H1 (cell line): ENCODE measurements at regions not wholly inside any gene's neighbourhood (a gene's known extent, or its start where the extent isn't known, plus 50 kb on each side); places are given as distances from the start of the nearest gene placed in this dataset.

Experiments used
- CTCF ChIA-PET: fragments of 300-600 bp; sonication (Branson Sonifier 250); formaldehyde crosslinking; loops from one replicate; lab custom pipeline; 2021; ENCODE audit not compliant: partially characterized antibody; lab: Charles Lee
- POLR2A ChIA-PET: fragments of 300-600 bp; sonication (Branson Sonifier 250); formaldehyde crosslinking; loops from one replicate; lab custom pipeline; 2021; ENCODE audit warnings: inconsistent platforms; ENCODE audit not compliant: partially characterized antibody; lab: Charles Lee
- DNase-seq, 2 experiments: peaks; one replicate each; pipeline versions ENCODE4 v3.0.0 to v3.0.0-alpha.2; 2010 to 2022; ENCODE audit warnings: low spot score in 2 of 2, low read depth in 1 of 2, mixed read lengths in 1 of 2
- FAIRE-seq: peaks from 2 replicates; lab custom pipeline; 2011; peaks lifted over from hg19 to GRCh38; lab: Jason Lieb, UNC
- H2AFZ ChIP-seq: 2 replicates; pipeline ENCODE4 v1.8.1; 2012; ENCODE audit warnings: low read length, inconsistent platforms
- H2AK5ac ChIP-seq: 2 replicates; pipeline ENCODE4 v1.6.1; 2013; ENCODE audit warnings: low read depth, low read length
- H2BK120ac ChIP-seq: replicated peaks from 2 replicates; pipeline ENCODE3; 2013; ENCODE audit warnings: low read depth, low read length, inconsistent platforms
- H2BK12ac ChIP-seq: 2 replicates; pipeline ENCODE4 v1.6.1; 2013; ENCODE audit warnings: low read depth, low read length
- H2BK15ac ChIP-seq: 2 replicates; pipeline ENCODE4 v1.6.1; 2013; ENCODE audit warnings: low read length
- H2BK20ac ChIP-seq: 2 replicates; pipeline ENCODE4 v1.6.1; 2013; ENCODE audit warnings: low read length
- H2BK5ac ChIP-seq: 2 replicates; pipeline ENCODE4 v1.6.1; 2013; ENCODE audit warnings: low read depth, low read length
- H3K14ac ChIP-seq: 2 replicates; pipeline ENCODE4 v1.6.1; 2013; ENCODE audit warnings: inconsistent platforms; ENCODE audit not compliant: insufficient read length
- H3K18ac ChIP-seq: 2 replicates; pipeline ENCODE4 v1.6.1; 2013; ENCODE audit warnings: low read length; ENCODE audit errors: extremely low read depth
- H3K23ac ChIP-seq: 2 replicates; pipeline ENCODE4 v1.6.1; 2013; ENCODE audit warnings: inconsistent platforms; ENCODE audit not compliant: insufficient read length
- H3K23me2 ChIP-seq: 2 replicates; pipeline ENCODE4 v1.6.1; 2013; ENCODE audit warnings: low read depth, low read length
- H3K27ac ChIP-seq: 2 replicates; pipeline ENCODE4 v1.6.1; 2011; ENCODE audit warnings: low read depth, low read length, inconsistent platforms
- H3K27me3 ChIP-seq, 4 experiments: replicated peaks in 1 of 4; 1 replicate in 1 of 4; 2 replicates in 3 of 4; pipeline versions ENCODE4 v1.6.1 to v1.8.1; 2011 to 2013; ENCODE audit warnings: low read length in 3 of 4, mild to moderate bottlenecking in 3 of 4, inconsistent platforms in 2 of 4, mixed read lengths in 2 of 4, moderate library complexity in 1 of 4; ENCODE audit not compliant: control insufficient read depth in 3 of 4, insufficient read depth in 3 of 4; ENCODE audit errors: extremely low read depth in 1 of 4
- H3K36me3 ChIP-seq, 4 experiments: 2 replicates each; pipeline versions ENCODE4 v1.6.1 to v1.8.1; 2011 to 2013; ENCODE audit warnings: mild to moderate bottlenecking in 4 of 4, low read length in 3 of 4, moderate library complexity in 2 of 4, control low read depth in 1 of 4, inconsistent platforms in 1 of 4; ENCODE audit not compliant: insufficient read depth in 4 of 4, control insufficient read depth in 2 of 4
- H3K4ac ChIP-seq: replicated peaks from 2 replicates; pipeline ENCODE3; 2013; ENCODE audit warnings: low read length, low read depth, mixed read lengths, inconsistent platforms; ENCODE audit not compliant: insufficient read length
- H3K4me1 ChIP-seq, 4 experiments: replicated peaks in 1 of 4; 1 replicate in 1 of 4; 2 replicates in 3 of 4; pipeline versions ENCODE4 v1.6.1 to v1.8.1; 2011 to 2013; ENCODE audit warnings: low read length in 3 of 4, inconsistent platforms in 2 of 4, mixed read lengths in 1 of 4; ENCODE audit not compliant: insufficient read depth in 4 of 4, control insufficient read depth in 3 of 4
- H3K4me2 ChIP-seq, 2 experiments: 2 replicates each; pipeline versions ENCODE4 v1.6.1 to v1.8.1; 2011 to 2013; ENCODE audit warnings: low read depth in 2 of 2, low read length in 2 of 2, control low read depth in 1 of 2, inconsistent platforms in 1 of 2, mild to moderate bottlenecking in 1 of 2; ENCODE audit not compliant: insufficient read depth in 1 of 2
- H3K4me3 ChIP-seq, 4 experiments: fragments of 200-600, 300-600 bp in 1 of 4; sonication (generic), shearing (Covaris generic), sonication (Bioruptor Twin) in 1 of 4; 2 replicates each; pipeline versions ENCODE4 v1.5.1 to v1.8.1; 2011 to 2016; ENCODE audit warnings: low read length in 4 of 4, low read depth in 3 of 4, control low read depth in 2 of 4, inconsistent platforms in 2 of 4, mild to moderate bottlenecking in 2 of 4, mixed read lengths in 1 of 4, moderate library complexity in 1 of 4; ENCODE audit not compliant: insufficient read depth in 2 of 4; ENCODE audit errors: extremely low read depth in 1 of 4
- H3K56ac ChIP-seq: replicated peaks from 2 replicates; pipeline ENCODE3; 2013; ENCODE audit warnings: low read depth, mild to moderate bottlenecking, mixed read lengths, low read length, inconsistent platforms; ENCODE audit not compliant: insufficient read length
- H3K79me1 ChIP-seq: 2 replicates; pipeline ENCODE4 v1.6.1; 2013; ENCODE audit warnings: low read depth, low read length, control low read depth
- H3K79me2 ChIP-seq, 2 experiments: 2 replicates each; pipeline versions ENCODE4 v1.6.1 to v1.8.1; 2012 to 2013; ENCODE audit warnings: low read length in 2 of 2, mild to moderate bottlenecking in 2 of 2, inconsistent platforms in 1 of 2; ENCODE audit not compliant: insufficient read depth in 2 of 2, control insufficient read depth in 1 of 2
- H3K9ac ChIP-seq, 4 experiments: replicated peaks in 1 of 4; 1 replicate in 1 of 4; 2 replicates in 3 of 4; pipeline versions ENCODE4 v1.6.1 to v1.8.1; 2011 to 2013; ENCODE audit warnings: low read depth in 3 of 4, low read length in 3 of 4, control low read depth in 2 of 4, mild to moderate bottlenecking in 2 of 4, moderate library complexity in 2 of 4, inconsistent platforms in 1 of 4; ENCODE audit errors: extremely low read depth in 1 of 4
- H3K9me3 ChIP-seq, 2 experiments: 2 replicates each; pipeline versions ENCODE4 v1.6.1 to v1.8.1; 2012 to 2013; ENCODE audit warnings: mild to moderate bottlenecking in 2 of 2, moderate library complexity in 2 of 2, control low read depth in 1 of 2, inconsistent platforms in 1 of 2, low read depth in 1 of 2, low read length in 1 of 2, mixed read lengths in 1 of 2; ENCODE audit not compliant: insufficient read depth in 2 of 2
- H4K20me1 ChIP-seq, 2 experiments: replicated peaks in 1 of 2; 2 replicates each; pipeline versions ENCODE3 to v1.8.1; 2011 to 2013; ENCODE audit warnings: inconsistent platforms in 2 of 2, low read length in 2 of 2, mild to moderate bottlenecking in 1 of 2; ENCODE audit not compliant: insufficient read depth in 2 of 2, control insufficient read depth in 1 of 2
- H4K5ac ChIP-seq: 2 replicates; pipeline ENCODE4 v1.6.1; 2013; ENCODE audit warnings: low read length, low read depth, mixed read lengths, inconsistent platforms; ENCODE audit not compliant: insufficient read length
- H4K8ac ChIP-seq: 2 replicates; pipeline ENCODE4 v1.8.0; 2013; ENCODE audit warnings: mild to moderate bottlenecking, moderate library complexity, low read length, inconsistent platforms; ENCODE audit not compliant: insufficient read depth; ENCODE audit errors: extremely low read depth
- H4K91ac ChIP-seq: replicated peaks from 2 replicates; pipeline ENCODE3; 2013; ENCODE audit warnings: low read length, mixed read lengths, inconsistent platforms; ENCODE audit not compliant: insufficient read length
- ATF2 ChIP-seq: IDR thresholded peaks from 2 replicates; pipeline ENCODE4 v1.6.1; 2012; ENCODE audit warnings: low read length, inconsistent platforms
- FOSL1 ChIP-seq: IDR thresholded peaks from 2 replicates; pipeline ENCODE4 v1.6.1; 2011; ENCODE audit warnings: mild to moderate bottlenecking, low read depth, low read length, moderate library complexity; ENCODE audit not compliant: insufficient read depth
- NANOG ChIP-seq: IDR thresholded peaks from 2 replicates; pipeline ENCODE4 v1.6.1; 2011; ENCODE audit warnings: low read length, low read depth, mild to moderate bottlenecking, inconsistent platforms; ENCODE audit not compliant: insufficient read depth, poor library complexity, severe bottlenecking
- RAD21 ChIP-seq, 2 experiments: IDR thresholded peaks in 1 of 2; conservative IDR thresholded peaks in 1 of 2; 2 replicates each; pipeline ENCODE4 v1.6.1; 2011; ENCODE audit warnings: low read depth in 2 of 2, low read length in 2 of 2, improper control_type of control experiment in 1 of 2, inconsistent platforms in 1 of 2, mild to moderate bottlenecking in 1 of 2, moderate library complexity in 1 of 2
- RBBP5 ChIP-seq: IDR thresholded peaks from 2 replicates; pipeline ENCODE4 v1.7.1; 2012; ENCODE audit warnings: low read depth, mild to moderate bottlenecking, inconsistent platforms, low read length, moderate library complexity, borderline replicate concordance
- SIX5 ChIP-seq: IDR thresholded peaks from 2 replicates; pipeline ENCODE4 v1.6.1; 2011; ENCODE audit warnings: mild to moderate bottlenecking, low read depth, low read length
- TBP ChIP-seq: IDR thresholded peaks from 2 replicates; pipeline ENCODE4 v1.6.1; 2011; ENCODE audit warnings: low read depth, low read length, improper control_type of control experiment
- ZNF274 ChIP-seq: IDR thresholded peaks from 2 replicates; pipeline ENCODE4 v1.7.0; 2012; ENCODE audit warnings: low read length, borderline replicate concordance; ENCODE audit errors: extremely low read depth
- WGBS, 2 experiments: shearing (Covaris generic) in 1 of 2; methylation state at CpG; one replicate each; pipeline versions ENCODE4 v1.1.6 to v1.1.7; 2013 to 2015; ENCODE audit warnings: low lambda C conversion rate in 2 of 2, mixed read lengths in 2 of 2, inconsistent platforms in 1 of 2, low coverage in 1 of 2, missing lambda C conversion rate in 1 of 2; ENCODE audit not compliant: insufficient replicate concordance in 2 of 2, insufficient coverage in 1 of 2, insufficient read length in 1 of 2; ENCODE audit errors: extremely low coverage in 1 of 2, missing lambda C conversion rate in 1 of 2; 5-methylcytosine and 5-hydroxymethylcytosine counted together
- TF ChIP-seq, protein P1 (sequence below): IDR thresholded peaks from 2 replicates; pipeline ENCODE4 v1.6.1; 2011; ENCODE audit warnings: low read length, improper control_type of control experiment
- TF ChIP-seq, protein P2 (sequence below): IDR thresholded peaks from 2 replicates; pipeline ENCODE4 v1.6.1; 2012; ENCODE audit warnings: inconsistent platforms

DNA sequence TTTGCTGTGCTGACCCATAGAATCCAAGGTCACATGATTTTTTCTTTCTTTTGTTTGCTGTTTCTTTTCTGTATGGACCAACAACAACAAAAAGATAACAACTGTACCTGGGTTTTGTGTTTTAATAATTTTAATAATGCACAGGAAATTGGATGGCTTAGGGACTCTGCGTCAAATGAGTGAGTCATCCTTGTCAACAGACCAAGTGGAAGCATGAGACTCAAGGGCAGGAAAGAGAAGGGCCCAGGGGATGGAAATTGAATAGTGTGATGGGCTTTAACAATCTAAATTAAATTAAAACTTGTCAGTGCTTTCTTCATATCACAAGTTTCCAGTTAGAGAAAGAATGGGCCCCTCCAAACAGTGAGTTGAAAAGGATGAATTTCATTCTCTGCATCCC lies 413.0 kb downstream of the PREX1 start:
- no peak overlapping the region for H3K23ac ChIP-seq
- no peaks in the 10 kb centered on the region for H3K27me3 ChIP-seq
- no peak overlapping the region for H3K4ac ChIP-seq
- FAIRE-seq (no peak), DNase-seq (no peak)
- no peak overlapping the region for H2BK15ac ChIP-seq
- H3K9me3 ChIP-seq: no peaks in the 10 kb centered on the region
- H3K56ac ChIP-seq: no peak overlapping the region
- no peak overlapping the region for H4K8ac ChIP-seq
- no peak overlapping the region for H2BK5ac ChIP-seq
- no peak overlapping the region for H2AFZ ChIP-seq
- no peak overlapping the region for H3K4me2 ChIP-seq
- no peaks in the 10 kb centered on the region for H3K4me1 ChIP-seq
- no peak overlapping the region for H4K5ac ChIP-seq
- 100% methylated on average over 1 of the region's 1 CpG; no CpG with 5 or more reads in 1 of the 2 experiments for WGBS, 2 experiments
- no peak overlapping the region for H3K9ac ChIP-seq
- no peak overlapping the region for H2BK12ac ChIP-seq
- no peaks in the 10 kb centered on the region for H3K79me1 ChIP-seq
- H3K4me3 ChIP-seq: no peak overlapping the region
- no peaks in the 10 kb centered on the region for H3K23me2 ChIP-seq
- no peak overlapping the region for H3K14ac ChIP-seq
- H2BK20ac ChIP-seq: no peak overlapping the region
- no peak overlapping the region for H4K91ac ChIP-seq
- no peak overlapping the region for H3K18ac ChIP-seq
- CTCF ChIA-PET: no interaction called here
- no peak overlapping the region for H2AK5ac ChIP-seq
- no peaks in the 10 kb centered on the region for H4K20me1 ChIP-seq
- no peak overlapping the region for H3K27ac ChIP-seq
- H2BK120ac ChIP-seq: no peak overlapping the region
- POLR2A ChIA-PET: no interaction called here
- no peaks in the 10 kb centered on the region for H3K36me3 ChIP-seq
- no peaks in the 10 kb centered on the region for H3K79me2 ChIP-seq
- TF ChIP-seq, protein P1, sequence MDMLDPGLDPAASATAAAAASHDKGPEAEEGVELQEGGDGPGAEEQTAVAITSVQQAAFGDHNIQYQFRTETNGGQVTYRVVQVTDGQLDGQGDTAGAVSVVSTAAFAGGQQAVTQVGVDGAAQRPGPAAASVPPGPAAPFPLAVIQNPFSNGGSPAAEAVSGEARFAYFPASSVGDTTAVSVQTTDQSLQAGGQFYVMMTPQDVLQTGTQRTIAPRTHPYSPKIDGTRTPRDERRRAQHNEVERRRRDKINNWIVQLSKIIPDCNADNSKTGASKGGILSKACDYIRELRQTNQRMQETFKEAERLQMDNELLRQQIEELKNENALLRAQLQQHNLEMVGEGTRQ: no peak
- TF ChIP-seq, protein P2, sequence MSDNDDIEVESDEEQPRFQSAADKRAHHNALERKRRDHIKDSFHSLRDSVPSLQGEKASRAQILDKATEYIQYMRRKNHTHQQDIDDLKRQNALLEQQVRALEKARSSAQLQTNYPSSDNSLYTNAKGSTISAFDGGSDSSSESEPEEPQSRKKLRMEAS: no peak
- TF ChIP-seq ATF2 (no peak), ZNF274 (no peak), RAD21 (IDR thresholded peaks at IDR 0.05 in 1 of 2, conservative IDR thresholded peaks at IDR 0.05 in 1 of 2; ENCODE audit: low read depth in 2 of 2, low read length in 2 of 2) (no peak), RBBP5 (no peak), SIX5 (no peak), NANOG (no peak), TBP (no peak), FOSL1 (no peak)
